Loucy (cell line): ENCODE measurements at regions not wholly inside any gene's neighbourhood (a gene's known extent, or its start where the extent isn't known, plus 50 kb on each side); places are given as distances from the start of the nearest gene placed in this dataset.

Source experiments
- EZH2phosphoT487 ChIP-seq: fragments of 200-600 bp; IDR thresholded peaks from 2 replicates; pipeline ENCODE4 v1.6.1; 2018; ENCODE audit warnings: antibody characterized with exemption, mild to moderate bottlenecking, moderate library complexity, borderline replicate concordance
- TF ChIP-seq, protein P1 (sequence below): fragments of 200-600 bp; sonication (generic); conservative IDR thresholded peaks from 2 replicates; pipeline ENCODE4 v1.5.1; 2014; ENCODE audit warnings: mild to moderate bottlenecking, antibody characterized with exemption, low read length

DNA sequence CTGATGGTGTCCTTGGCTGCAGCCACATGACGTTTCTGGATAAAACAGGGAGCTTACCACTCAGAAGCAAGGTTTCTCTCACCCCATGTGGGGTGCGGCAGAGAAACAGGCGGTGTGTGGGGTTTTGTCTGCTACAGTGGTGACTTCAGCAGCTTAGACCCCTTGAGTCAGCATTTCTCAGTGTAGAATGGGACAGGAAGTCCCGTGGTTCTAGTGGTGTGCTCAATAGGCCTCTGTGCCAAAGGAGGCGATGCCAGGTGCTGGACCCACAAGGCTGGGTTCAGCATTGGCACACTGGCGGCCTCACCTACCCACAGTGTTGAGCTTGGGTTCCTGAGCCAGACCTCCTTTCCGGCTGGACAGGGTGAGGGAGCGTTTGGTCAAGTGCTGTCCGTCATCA lies 125.2 kb upstream of the SMIM23 start:
- TF ChIP-seq, protein P1, sequence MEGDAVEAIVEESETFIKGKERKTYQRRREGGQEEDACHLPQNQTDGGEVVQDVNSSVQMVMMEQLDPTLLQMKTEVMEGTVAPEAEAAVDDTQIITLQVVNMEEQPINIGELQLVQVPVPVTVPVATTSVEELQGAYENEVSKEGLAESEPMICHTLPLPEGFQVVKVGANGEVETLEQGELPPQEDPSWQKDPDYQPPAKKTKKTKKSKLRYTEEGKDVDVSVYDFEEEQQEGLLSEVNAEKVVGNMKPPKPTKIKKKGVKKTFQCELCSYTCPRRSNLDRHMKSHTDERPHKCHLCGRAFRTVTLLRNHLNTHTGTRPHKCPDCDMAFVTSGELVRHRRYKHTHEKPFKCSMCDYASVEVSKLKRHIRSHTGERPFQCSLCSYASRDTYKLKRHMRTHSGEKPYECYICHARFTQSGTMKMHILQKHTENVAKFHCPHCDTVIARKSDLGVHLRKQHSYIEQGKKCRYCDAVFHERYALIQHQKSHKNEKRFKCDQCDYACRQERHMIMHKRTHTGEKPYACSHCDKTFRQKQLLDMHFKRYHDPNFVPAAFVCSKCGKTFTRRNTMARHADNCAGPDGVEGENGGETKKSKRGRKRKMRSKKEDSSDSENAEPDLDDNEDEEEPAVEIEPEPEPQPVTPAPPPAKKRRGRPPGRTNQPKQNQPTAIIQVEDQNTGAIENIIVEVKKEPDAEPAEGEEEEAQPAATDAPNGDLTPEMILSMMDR = no peak
- TF ChIP-seq EZH2phosphoT487 = no peak
